ENCODE measurements at regions not wholly inside any gene's neighbourhood (a gene's known extent, or its start where the extent isn't known, plus 50 kb on each side); places are given as distances from the start of the nearest gene placed in this dataset.

- Histone ChIP-seq H3K9me2 (ENCODE audit: insufficient read depth) (no peaks in the 10 kb centered on the region), H3K4me1 (ENCODE audit: control insufficient read depth in 1 of 2, insufficient read depth in 2 of 2, low read length in 2 of 2) (peaks cover 9 to 27% of the 10 kb centered on the region in 2 experiments), H2AFZ (ENCODE audit: low read depth, low read length, poor library complexity, severe bottlenecking) (no peak overlapping the region), H3K9me3 (ENCODE audit: control insufficient read depth in 1 of 2, insufficient read depth in 1 of 2, low read depth in 1 of 2, low read length in 2 of 2) (no peaks in the 10 kb centered on the region), H3K79me2 (ENCODE audit: insufficient read depth, low read length) (no peaks in the 10 kb centered on the region), H3K27ac (ENCODE audit: low read depth, low read length) (no peak overlapping the region), H3K4me2 (ENCODE audit: low read length) (no peak overlapping the region), H3K4me3 (replicated peaks in 1 of 2; ENCODE audit: low read depth in 1 of 2, low read length in 2 of 2) (no peak overlapping the region), H3K27me3 (ENCODE audit: insufficient read depth, low read length) (no peaks in the 10 kb centered on the region), H3K36me3 (ENCODE audit: control insufficient read depth in 1 of 2, insufficient read depth in 2 of 2, low read length in 2 of 2) (no peaks in the 10 kb centered on the region), H3K9ac (ENCODE audit: low read length) (no peak overlapping the region), H4K20me1 (ENCODE audit: insufficient read depth) (no peaks in the 10 kb centered on the region)
- no peak for DNase-seq (ENCODE audit: low read depth, low spot score)
- CTCF ChIA-PET: no interaction called here
- intact Hi-C loops (cut with micrococcal nuclease): no loop called here
- POLR2A ChIA-PET: no interaction called here
- TF ChIP-seq RAD21 (IDR thresholded peaks at IDR 0.05; ENCODE audit: low read depth) (no peak), TCF7L2 (IDR thresholded peaks at IDR 0.05; ENCODE audit: borderline replicate concordance, extremely low read depth, insufficient read depth, insufficient read length) (no peak), ATF3 (IDR thresholded peaks at IDR 0.05) (no peak), ZFX (IDR thresholded peaks at IDR 0.05) (no peak), SRF (IDR thresholded peaks at IDR 0.05; ENCODE audit: low read depth) (no peak), CBX3 (IDR thresholded peaks at IDR 0.05; ENCODE audit: low read depth) (no peak), POLR2AphosphoS5 (IDR thresholded peaks at IDR 0.05; ENCODE audit: low read depth, low read length) (no peak), POLR2A (IDR thresholded peaks at IDR 0.05; ENCODE audit: borderline replicate concordance, extremely low read depth, insufficient read depth, insufficient read length) (no peak), CEBPB (IDR thresholded peaks at IDR 0.05; ENCODE audit: low read depth) (no peak)
- no peak for ATAC-seq
- RAD21 ChIA-PET (ENCODE audit: low non-redundant PET in 1 of 2, low total read pairs in 2 of 2, uncharacterized antibody in 2 of 2, unreplicated experiment in 2 of 2): no interaction called here
- BruUV-seq (replicated peaks): no TSS peak
Observed at GRCh38 chr1:225707824-225708223, 54.9 kb upstream of the ENAH start.

GRCh38 chr1:225709101-225709500, 56.2 kb upstream of the ENAH start:
- no peak overlapping the region for H3K27ac ChIP-seq (ENCODE audit: low read depth, low read length)
- H3K9me2 ChIP-seq (ENCODE audit: insufficient read depth): no peaks in the 10 kb centered on the region
- ATAC-seq (no peak), DNase-seq (ENCODE audit: low read depth, low spot score) (no peak)
- H4K20me1 ChIP-seq (ENCODE audit: insufficient read depth): no peaks in the 10 kb centered on the region
- ChIA-PET RAD21 (ENCODE audit: low non-redundant PET in 1 of 2, low total read pairs in 2 of 2, uncharacterized antibody in 2 of 2, unreplicated experiment in 2 of 2) (no interaction called here), CTCF (no interaction called here), POLR2A (no interaction called here)
- peaks cover 9 to 27% of the 10 kb centered on the region in 2 experiments for H3K4me1 ChIP-seq (ENCODE audit: control insufficient read depth in 1 of 2, insufficient read depth in 2 of 2, low read length in 2 of 2)
- no peak for TF ChIP-seq CTCF (IDR thresholded peaks at IDR 0.05 in 2 of 3, conservative IDR thresholded peaks at IDR 0.05 in 1 of 3; ENCODE audit: borderline replicate concordance in 1 of 3, insufficient read depth in 1 of 3, low read depth in 2 of 3, low read length in 2 of 3)
- TF ChIP-seq POLR2AphosphoS5 (IDR thresholded peaks at IDR 0.05; ENCODE audit: low read depth, low read length): no peak
- TF ChIP-seq ELF1 (IDR thresholded peaks at IDR 0.05; ENCODE audit: borderline replicate concordance, low read depth): no peak
- no peak for TF ChIP-seq JUND (IDR thresholded peaks at IDR 0.05)
- no peak for TF ChIP-seq POLR2A (IDR thresholded peaks at IDR 0.05; ENCODE audit: borderline replicate concordance, extremely low read depth, insufficient read depth, insufficient read length)
- TF ChIP-seq CEBPB (IDR thresholded peaks at IDR 0.05; ENCODE audit: low read depth): no peak
- TF ChIP-seq YY1 (IDR thresholded peaks at IDR 0.05; ENCODE audit: extremely low read depth, insufficient replicate concordance, low read depth, low read length): no peak
- no peak for TF ChIP-seq ZNF274 (IDR thresholded peaks at IDR 0.05; ENCODE audit: low read depth, low read length)
- no peak for TF ChIP-seq ZFX (IDR thresholded peaks at IDR 0.05)
- no peak for TF ChIP-seq CBX3 (IDR thresholded peaks at IDR 0.05; ENCODE audit: low read depth)
- no peak for TF ChIP-seq EZH2phosphoT487 (IDR thresholded peaks at IDR 0.05; ENCODE audit: borderline replicate concordance)
- TF ChIP-seq ZBTB33 (IDR thresholded peaks at IDR 0.05; ENCODE audit: extremely low read depth, insufficient replicate concordance, low read length): no peak
- no peak for TF ChIP-seq EGR1 (IDR thresholded peaks at IDR 0.05; ENCODE audit: low read depth)
- H2AFZ ChIP-seq (ENCODE audit: low read depth, low read length, poor library complexity, severe bottlenecking): no peak overlapping the region
- H3K4me2 ChIP-seq (ENCODE audit: low read length): no peak overlapping the region
- no peak overlapping the region for H3K9ac ChIP-seq (ENCODE audit: low read length)
- H3K9me3 ChIP-seq (ENCODE audit: control insufficient read depth in 1 of 2, insufficient read depth in 1 of 2, low read depth in 1 of 2, low read length in 2 of 2): no peaks in the 10 kb centered on the region
- no peak overlapping the region for H3K4me3 ChIP-seq (replicated peaks in 1 of 2; ENCODE audit: low read depth in 1 of 2, low read length in 2 of 2)
- intact Hi-C loops (cut with micrococcal nuclease): no loop called here
- no peaks in the 10 kb centered on the region for H3K27me3 ChIP-seq (ENCODE audit: insufficient read depth, low read length)
- H3K79me2 ChIP-seq (ENCODE audit: insufficient read depth, low read length): no peaks in the 10 kb centered on the region
- BruUV-seq (replicated peaks): no TSS peak
- no peaks in the 10 kb centered on the region for H3K36me3 ChIP-seq (ENCODE audit: control insufficient read depth in 1 of 2, insufficient read depth in 2 of 2, low read length in 2 of 2)
